Left kidney (tissue), 1 donor: ENCODE measurements at regions not wholly inside any gene's neighbourhood (a gene's known extent, or its start where the extent isn't known, plus 50 kb on each side); places are given as distances from the start of the nearest gene placed in this dataset.
"Not testable (repeated sequence)": the region's sequence is repeated elsewhere in the genome, so short reads cannot be mapped to it uniquely, and the experiment has no call there.

ENCODE experiments used
- DNase-seq: peaks from one replicate; pipeline ENCODE4 v3.0.0-alpha.2; 2013

DNA sequence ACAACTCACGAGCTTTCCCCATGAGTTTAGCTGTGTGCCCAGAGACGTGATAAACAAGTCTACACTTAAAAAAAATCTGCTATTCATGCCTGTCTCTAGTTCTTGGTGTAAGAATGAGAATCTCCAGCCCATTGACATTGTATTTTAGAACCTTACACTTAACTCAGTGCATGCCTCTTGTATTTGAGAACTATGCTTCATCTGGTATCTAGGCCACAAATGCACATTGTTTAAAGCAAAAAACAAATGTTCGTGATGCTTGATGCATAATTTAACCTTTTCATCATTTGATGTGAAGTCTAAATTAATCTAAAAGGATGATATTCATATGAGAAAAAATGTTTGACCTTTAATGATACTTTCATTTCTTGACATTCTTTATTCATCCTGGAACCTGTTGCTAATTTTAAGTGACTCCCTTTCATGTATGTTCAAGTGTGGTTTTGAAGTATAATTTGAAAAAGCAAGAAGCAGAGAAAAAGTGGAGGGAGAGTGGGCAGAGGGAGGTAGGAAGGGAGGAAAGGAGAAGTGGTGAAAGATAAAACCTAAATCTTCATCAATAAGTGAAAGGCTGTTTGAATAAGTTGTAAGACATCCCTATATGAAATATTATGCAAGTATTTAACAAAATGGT lies 116.9 kb downstream of the PFDN4 start:
- no peak for DNase-seq

GRCh38 chr20:54335299-54335698 lies 127.4 kb downstream of the PFDN4 start:
- DNase-seq: no peak

GRCh38 chr20:54337144-54337543 lies 129.3 kb downstream of the PFDN4 start:
- DNase-seq: no peak

GRCh38 chr20:54339093-54339492 lies 131.2 kb downstream of the PFDN4 start:
- DNase-seq: no peak

DNA sequence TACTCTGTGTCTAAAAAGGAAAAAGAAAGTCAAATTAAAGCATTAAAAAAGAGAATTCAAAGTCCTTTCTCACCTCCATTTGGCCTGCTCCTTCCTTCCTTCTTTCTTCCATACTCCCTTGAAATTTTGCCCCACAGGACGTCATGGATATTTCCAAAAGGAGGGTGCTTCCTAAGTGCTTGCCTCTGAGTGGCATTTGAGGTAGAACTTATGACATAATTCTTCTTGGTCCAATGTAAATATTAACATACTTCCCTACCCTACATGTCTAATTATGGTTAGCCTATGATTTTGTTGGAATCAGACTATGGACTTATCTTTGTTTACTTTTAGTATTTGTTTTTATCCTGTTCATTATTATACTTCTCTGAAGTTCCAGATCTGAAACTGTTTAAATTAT lies 132.3 kb downstream of the PFDN4 start:
- DNase-seq: no peak

DNA sequence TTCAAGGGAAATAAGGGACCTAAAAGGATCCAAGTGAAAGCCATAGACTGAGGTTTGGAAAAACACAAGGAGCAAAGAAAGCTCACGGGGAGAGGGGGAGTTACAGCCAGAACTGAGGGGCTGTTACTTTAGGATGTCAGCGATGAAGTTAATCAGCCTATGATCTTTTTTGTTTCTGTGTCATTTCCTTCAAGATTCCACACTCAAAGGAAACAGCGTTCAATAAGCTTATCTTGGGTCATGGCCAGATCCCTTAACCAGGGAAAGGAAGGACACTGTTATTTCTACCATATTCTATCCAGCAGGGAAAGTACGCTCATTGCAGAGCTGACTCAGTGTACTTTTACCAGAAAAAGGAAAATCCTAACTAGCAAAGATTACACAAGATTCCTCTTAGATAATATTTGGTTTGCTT lies 132.8 kb downstream of the PFDN4 start:
- no peak for DNase-seq

GRCh38 chr20:54342258-54342920 lies 133.0 kb upstream of the DOK5 start:
- no peak for DNase-seq

DNA sequence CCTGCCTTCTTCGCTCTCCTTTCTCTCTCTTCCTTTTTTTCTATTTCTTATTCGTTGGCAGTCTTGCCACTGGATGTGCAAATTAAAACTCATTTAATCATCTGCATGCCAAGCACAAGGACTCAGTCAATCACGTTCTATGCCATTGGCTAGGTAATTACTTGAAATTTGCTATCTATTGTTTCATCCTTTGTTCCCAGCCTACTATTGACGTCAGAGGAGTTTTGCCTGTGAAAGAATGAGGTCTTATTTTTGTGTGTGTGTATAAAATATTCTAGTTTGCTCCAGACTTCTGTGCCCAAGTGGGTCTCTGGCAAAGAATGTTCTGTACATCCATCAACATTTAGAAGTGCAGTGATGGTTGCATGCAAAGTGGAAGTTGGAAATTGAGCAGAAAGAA lies 132.3 kb upstream of the DOK5 start:
- DNase-seq: no peak

DNA sequence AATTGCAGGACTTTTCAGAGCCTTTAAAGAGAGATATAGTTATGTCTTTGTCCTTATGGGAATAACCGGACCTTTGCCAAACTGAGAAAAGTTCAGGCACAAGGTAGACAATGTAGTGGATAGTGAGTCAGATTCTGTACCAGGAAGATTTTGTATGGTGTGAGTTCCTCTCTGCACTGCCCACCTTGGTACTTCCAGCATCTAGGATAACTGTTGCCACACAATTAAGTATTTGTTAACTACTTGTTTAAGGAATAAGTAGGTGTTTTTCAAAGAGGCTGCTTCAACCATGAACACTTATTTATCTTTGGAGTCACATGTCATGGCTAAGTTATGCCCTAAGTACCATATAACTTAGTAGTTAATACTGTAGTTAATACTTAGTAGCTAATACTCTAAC lies 131.8 kb upstream of the DOK5 start:
- no peak for DNase-seq

- no peak for DNase-seq
Measured at GRCh38 chr20:54344832-54345231, 130.6 kb upstream of the DOK5 start.

GRCh38 chr20:54345301-54345724 lies 130.1 kb upstream of the DOK5 start:
- no peak for DNase-seq

DNA sequence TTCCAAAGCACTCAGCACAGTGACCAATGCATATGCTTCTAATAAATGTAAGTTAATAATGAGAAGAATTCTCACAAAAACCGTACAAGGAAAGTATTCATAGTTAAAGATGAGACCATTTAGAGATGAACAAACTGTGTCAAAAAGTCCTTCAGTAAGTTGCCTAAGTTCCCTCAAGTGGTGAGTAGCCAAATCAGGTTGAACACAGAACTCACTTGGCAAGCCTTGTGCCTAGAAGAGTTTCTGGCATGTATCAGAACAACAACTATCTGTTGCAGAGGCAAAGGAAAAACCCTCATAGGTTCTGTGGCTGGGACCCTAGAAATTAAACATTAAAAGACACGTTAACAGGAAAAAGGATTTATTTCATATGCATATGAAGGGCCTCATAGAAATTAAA lies 129.6 kb upstream of the DOK5 start:
- DNase-seq: no peak

GRCh38 chr20:54346276-54346675 lies 129.1 kb upstream of the DOK5 start:
- no peak for DNase-seq

DNA sequence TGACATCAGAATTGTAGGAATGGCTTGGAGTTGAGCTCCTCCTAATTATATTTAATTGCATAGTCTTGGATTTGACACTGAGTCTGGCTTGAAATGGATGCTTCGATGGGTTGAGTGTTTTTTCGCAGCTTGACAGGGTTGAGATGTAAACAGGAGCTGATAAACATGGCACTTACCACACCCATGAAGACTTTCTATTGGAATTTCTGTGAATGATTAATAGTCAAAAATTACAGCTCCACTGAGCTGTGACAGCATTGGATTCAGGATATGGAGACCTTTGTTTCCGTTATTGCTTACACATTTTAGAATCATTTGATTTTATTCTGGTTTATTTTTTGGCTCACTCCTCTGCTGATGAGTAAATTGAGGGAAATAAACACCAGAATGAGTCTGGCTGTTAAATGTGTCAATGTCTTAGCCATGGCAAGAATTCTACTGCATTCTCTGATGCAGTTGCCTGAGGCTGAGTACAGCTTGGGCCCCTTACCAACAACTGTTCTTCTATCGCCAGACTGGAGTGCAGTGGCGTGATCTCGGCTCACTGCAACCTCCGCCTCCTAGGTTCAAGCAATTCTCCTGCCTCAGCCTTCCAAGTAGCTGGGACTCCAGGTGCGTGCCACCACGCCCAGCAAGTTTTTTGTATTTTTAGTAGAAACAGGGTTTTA lies 128.1 kb upstream of the DOK5 start:
- no peak for DNase-seq

DNA sequence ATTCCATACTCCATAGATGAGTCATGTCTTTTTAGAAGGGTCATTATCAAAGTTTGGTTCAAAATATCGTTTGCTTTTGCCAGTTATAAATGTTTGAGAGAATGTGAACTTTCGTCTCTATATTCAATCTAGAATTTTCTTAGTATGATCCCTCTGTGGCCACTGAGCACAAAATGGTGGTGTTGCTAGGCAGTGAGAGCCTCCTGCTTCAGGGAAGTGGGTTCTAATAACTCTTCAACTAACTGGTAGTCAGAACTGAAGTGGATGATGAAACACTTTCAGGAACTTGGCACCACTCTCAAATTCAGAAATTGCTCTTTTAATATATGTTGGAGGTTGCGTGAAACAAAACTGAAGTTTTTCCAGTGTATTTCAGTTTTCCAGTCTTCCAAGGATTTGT lies 125.0 kb upstream of the DOK5 start:
- no peak for DNase-seq

DNA sequence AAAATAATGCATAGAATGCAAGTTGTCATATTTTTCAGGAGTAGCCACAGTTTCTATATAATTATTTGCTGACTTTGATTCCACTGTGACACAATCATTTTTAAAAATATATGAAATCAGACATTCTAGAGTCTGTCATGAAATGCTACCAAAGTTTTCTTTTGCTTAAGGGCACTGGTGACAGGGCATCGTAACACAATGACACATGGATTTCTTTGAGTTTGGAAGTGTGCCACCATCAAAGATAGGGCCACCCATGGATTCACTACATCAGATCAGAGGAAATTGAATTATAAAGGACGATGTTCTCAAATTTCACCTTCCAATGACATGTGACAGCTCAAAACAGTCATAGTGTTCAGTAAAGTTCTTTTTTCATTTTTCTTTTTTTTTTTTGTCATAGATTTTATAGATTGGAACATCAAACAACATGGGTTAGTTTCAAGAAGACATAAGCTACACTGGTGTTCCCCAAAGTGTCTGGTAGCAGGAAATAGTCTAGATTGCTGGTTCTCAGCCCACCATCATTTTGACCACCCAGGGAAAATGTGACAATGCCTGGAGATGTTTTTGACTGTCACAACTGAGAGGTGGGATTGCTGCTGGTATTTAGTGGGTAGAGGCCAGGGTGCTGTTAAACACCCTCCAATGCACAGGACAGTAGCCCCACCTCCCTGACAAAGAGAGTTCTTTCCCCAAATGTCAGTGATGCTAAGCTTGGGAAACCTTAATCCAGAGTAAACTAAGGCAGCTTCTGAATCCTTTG lies 123.8 kb upstream of the DOK5 start:
- DNase-seq: no peak

GRCh38 chr20:54352541-54352940 lies 122.9 kb upstream of the DOK5 start:
- not testable (repeated sequence) for DNase-seq

- DNase-seq: no peak
Measured at GRCh38 chr20:54353292-54353691, 122.1 kb upstream of the DOK5 start.

DNA sequence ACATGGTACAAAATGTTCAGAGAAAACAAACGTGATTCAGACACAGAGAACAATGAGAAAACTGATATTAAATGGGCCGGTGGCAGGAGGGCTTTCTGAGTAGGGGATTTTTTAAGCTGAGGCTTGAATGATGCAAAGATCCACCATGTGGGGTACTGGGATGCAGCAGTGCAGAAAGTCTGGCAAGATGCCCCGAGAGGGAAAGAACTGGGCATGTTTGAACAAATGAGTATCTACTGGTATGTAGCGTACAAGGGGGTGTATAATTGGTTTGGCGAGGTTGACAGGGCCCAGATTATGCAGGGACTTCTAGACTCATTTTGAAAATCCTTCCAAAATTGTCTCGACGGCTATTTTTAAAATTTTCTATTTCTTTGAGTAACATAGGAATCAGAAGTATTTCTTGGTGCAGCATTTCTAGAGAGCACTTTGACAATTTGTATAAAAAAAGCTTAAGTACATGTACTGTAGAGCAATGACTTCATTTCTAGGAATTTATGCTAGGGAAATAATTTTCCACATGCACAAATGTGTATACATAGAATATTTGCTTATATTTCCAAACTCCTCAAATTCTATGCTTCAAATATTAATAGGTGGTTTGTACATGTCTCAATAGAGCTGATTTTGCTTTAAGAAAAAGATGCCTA lies 119.6 kb upstream of the DOK5 start:
- DNase-seq: no peak

DNA sequence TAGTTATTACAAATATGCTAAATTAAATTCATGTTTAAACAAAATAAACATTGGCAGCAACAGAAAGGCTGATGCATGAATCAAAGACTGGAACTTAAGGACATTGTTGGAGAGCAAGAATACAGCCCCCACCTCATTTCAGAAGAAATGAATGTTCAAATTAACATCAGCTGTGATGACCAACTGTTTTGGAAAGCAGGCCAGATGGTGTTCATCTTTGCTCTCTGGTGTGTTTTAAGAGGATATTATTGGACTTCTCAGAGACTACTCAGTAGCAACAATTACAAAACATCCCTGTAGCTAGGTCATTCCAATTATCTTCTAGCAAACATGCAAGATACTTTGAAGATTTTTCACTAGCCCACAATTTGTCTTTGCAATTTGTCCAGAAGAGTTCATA lies 118.6 kb upstream of the DOK5 start:
- DNase-seq: peak; percentile 21

DNA sequence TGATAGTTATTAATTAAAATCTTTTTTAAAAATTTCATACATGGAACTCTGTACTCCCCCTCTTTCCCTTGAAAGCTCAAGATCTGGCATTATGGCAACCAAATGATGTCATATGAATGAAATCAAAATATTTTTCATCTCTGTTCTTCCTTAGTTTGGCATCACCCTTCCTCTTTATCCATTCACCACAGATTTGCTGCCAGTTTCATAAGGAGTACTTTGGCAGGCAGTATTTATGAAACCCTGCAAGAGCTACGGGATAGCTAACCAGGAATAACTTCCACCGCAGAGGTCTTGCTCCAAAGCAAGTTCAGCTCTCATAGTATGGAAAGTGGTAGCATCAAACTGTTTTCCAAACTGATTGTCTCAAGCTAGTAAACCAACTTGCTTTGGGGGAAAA lies 113.9 kb upstream of the DOK5 start:
- DNase-seq: no peak

GRCh38 chr20:54362283-54362682 lies 113.1 kb upstream of the DOK5 start:
- DNase-seq: no peak
